ENCODE measurements at regions not wholly inside any gene's neighbourhood (a gene's known extent, or its start where the extent isn't known, plus 50 kb on each side); places are given as distances from the start of the nearest gene placed in this dataset.

- TF ChIP-seq CTCF (IDR thresholded peaks at IDR 0.05): no peak
Observed at GRCh38 chr16:49969091-49970030, 55.7 kb upstream of the CNEP1R1 start.

GRCh38 chr16:49970797-49971431 lies 54.1 kb upstream of the CNEP1R1 start:
- no peak for TF ChIP-seq CTCF (IDR thresholded peaks at IDR 0.05)

- TF ChIP-seq CTCF (IDR thresholded peaks at IDR 0.05): no peak
Observed at GRCh38 chr16:49972280-49972679, 52.7 kb upstream of the CNEP1R1 start.

GRCh38 chr16:49972961-49973360 lies 52.1 kb upstream of the CNEP1R1 start:
- no peak for TF ChIP-seq CTCF (IDR thresholded peaks at IDR 0.05)
